ENCODE measurements at regions not wholly inside any gene's neighbourhood (a gene's known extent, or its start where the extent isn't known, plus 50 kb on each side); places are given as distances from the start of the nearest gene placed in this dataset.

DNA sequence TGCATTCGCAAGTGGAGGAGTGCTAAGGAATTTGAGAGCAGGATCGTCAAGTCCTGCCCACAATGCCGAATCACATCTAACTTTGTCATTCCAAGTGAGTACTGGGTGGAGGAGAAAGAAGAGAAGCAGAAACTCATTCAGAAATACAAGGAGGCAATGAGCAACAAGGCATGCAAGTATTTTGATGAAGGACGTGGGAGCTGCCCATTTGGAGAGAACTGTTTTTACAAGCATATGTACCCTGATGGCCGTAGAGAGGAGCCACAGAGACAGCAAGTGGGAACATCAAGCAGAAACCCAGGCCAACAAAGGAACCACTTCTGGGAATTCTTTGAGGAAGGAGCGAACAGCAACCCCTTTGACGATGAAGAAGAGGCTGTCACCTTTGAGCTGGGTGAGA lies 100.2 kb upstream of the MED14 start:
- TF ChIP-seq, protein P1, sequence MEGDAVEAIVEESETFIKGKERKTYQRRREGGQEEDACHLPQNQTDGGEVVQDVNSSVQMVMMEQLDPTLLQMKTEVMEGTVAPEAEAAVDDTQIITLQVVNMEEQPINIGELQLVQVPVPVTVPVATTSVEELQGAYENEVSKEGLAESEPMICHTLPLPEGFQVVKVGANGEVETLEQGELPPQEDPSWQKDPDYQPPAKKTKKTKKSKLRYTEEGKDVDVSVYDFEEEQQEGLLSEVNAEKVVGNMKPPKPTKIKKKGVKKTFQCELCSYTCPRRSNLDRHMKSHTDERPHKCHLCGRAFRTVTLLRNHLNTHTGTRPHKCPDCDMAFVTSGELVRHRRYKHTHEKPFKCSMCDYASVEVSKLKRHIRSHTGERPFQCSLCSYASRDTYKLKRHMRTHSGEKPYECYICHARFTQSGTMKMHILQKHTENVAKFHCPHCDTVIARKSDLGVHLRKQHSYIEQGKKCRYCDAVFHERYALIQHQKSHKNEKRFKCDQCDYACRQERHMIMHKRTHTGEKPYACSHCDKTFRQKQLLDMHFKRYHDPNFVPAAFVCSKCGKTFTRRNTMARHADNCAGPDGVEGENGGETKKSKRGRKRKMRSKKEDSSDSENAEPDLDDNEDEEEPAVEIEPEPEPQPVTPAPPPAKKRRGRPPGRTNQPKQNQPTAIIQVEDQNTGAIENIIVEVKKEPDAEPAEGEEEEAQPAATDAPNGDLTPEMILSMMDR (conservative IDR thresholded peaks at IDR 0.05 in 1 of 2, IDR thresholded peaks at IDR 0.05 in 1 of 2; ENCODE audit: extremely low read depth in 1 of 2, insufficient read depth in 1 of 2, low read depth in 1 of 2, low read length in 2 of 2): no peak
- no peak for TF ChIP-seq EZH2 (IDR thresholded peaks at IDR 0.05; ENCODE audit: borderline replicate concordance, low read length)

Data from mammary epithelial cell (primary cell).